ENCODE measurements at regions not wholly inside any gene's neighbourhood (a gene's known extent, or its start where the extent isn't known, plus 50 kb on each side); places are given as distances from the start of the nearest gene placed in this dataset.

GRCh38 chr3:177729956-177730681, 532.8 kb upstream of the TBL1XR1 start:
- no peak for DNase-seq

GRCh38 chr3:177730814-177731213, 533.5 kb upstream of the TBL1XR1 start:
- DNase-seq = no peak

GRCh38 chr3:177731644-177732268, 534.5 kb upstream of the TBL1XR1 start:
- DNase-seq = no peak

- DNase-seq = no peak
These were observed 536.0 kb upstream of the TBL1XR1 start for GRCh38 chr3:177733233-177733632.

GRCh38 chr3:177733936-177734335, 536.7 kb upstream of the TBL1XR1 start:
- DNase-seq = no peak

- no peak for DNase-seq
These were observed 538.1 kb upstream of the TBL1XR1 start for GRCh38 chr3:177735431-177735830.

GRCh38 chr3:177739461-177739860, 542.2 kb upstream of the TBL1XR1 start:
- no peak for DNase-seq

- DNase-seq = no peak
These were observed 543.0 kb upstream of the TBL1XR1 start for GRCh38 chr3:177740254-177740653.

GRCh38 chr3:177742273-177742672, 545.0 kb upstream of the TBL1XR1 start:
- no peak for DNase-seq

- no peak for DNase-seq
These were observed 546.0 kb upstream of the TBL1XR1 start for GRCh38 chr3:177743173-177743890.

- no peak for DNase-seq
These were observed 547.8 kb upstream of the TBL1XR1 start for GRCh38 chr3:177744873-177745606.

- DNase-seq = no peak
These were observed 548.3 kb upstream of the TBL1XR1 start for GRCh38 chr3:177745607-177746005.

- no peak for DNase-seq
These were observed 549.2 kb upstream of the TBL1XR1 start for GRCh38 chr3:177746337-177746933.

GRCh38 chr3:177749836-177750235, 552.6 kb upstream of the TBL1XR1 start:
- DNase-seq = no peak

- DNase-seq = no peak
These were observed 553.2 kb upstream of the TBL1XR1 start for GRCh38 chr3:177750436-177750835.

GRCh38 chr3:177751770-177752169, 554.5 kb upstream of the TBL1XR1 start:
- DNase-seq = no peak

GRCh38 chr3:177752831-177753230, 555.5 kb upstream of the TBL1XR1 start:
- DNase-seq = no peak

GRCh38 chr3:177753451-177754155, 556.3 kb upstream of the TBL1XR1 start:
- DNase-seq = no peak

- no peak for DNase-seq
These were observed 557.2 kb upstream of the TBL1XR1 start for GRCh38 chr3:177754508-177754921.

- DNase-seq = no peak
These were observed 560.8 kb upstream of the TBL1XR1 start for GRCh38 chr3:177758126-177758525.

- DNase-seq = no peak
These were observed 563.5 kb upstream of the TBL1XR1 start for GRCh38 chr3:177760803-177761202.

GRCh38 chr3:177764377-177764912, 567.2 kb upstream of the TBL1XR1 start:
- no peak for DNase-seq
